T follicular helper cell (primary cell): ENCODE measurements at regions not wholly inside any gene's neighbourhood (a gene's known extent, or its start where the extent isn't known, plus 50 kb on each side); places are given as distances from the start of the nearest gene placed in this dataset.

Experiments
- DNase-seq: peaks from one replicate; pipeline ENCODE4 v3.0.0-alpha.2; 2020; ENCODE audit warnings: low read depth

DNA sequence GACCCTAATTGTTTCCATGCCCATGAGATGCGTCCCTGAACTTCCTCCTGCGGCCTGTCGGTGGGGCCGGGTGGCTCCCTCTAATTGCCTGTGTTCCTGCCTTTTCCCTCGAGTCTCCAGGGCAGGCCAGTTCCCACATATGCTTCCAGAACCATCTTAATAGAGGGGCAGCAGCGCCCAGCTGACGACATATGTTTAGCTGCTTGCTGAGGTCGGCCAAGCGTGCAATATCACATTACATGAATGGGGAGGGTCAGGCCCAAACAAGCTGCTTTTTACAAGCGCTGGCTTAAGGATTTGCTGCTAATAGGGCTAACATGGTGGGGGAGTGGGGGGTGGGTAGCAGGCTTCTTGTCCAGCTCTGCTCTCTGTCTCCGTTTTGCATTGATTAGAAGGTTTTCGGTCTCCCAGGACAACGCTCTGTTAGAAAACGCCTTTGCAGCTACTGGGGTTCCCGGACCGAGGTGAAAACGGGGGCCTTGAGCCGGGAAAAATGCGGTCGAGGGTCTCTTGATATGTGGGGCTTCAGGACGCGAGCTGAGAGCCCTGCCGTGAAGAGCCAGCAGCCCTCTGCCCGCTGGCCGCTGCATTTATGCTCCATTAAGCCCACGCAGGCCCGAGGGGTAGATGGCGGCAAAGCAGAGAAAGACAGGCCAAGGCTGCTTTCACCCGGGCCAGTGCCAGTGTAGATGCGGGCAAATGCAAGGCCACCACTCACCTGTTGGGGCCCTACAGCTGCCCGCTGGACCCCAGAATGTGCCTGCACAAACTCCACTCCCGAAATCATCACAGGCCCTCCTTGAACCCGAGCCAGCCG is 308.5 kb downstream of the BMP7 start:
- no peak for DNase-seq

DNA sequence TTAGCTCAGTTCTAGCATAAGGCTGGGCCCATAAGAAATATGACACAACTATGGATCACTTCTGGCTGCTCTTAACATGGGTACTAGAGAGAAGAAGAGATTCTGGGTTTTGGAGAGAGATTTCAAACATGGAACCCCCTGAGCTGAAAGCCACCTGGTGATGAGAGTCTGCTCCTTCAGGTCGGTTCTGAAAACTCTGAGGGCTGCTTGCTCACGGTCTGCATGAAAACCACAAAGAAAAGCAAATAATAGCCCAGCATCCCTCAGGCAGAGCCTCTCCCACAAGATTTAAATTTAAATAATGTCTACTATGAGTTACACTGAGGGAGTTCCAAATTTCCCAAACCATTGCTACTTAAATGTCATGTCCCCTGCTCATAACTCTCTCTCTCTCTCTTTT is 301.5 kb downstream of the BMP7 start:
- no peak for DNase-seq

- DNase-seq, result no peak
Observed at GRCh38 chr20:56967916-56968315, 298.5 kb downstream of the BMP7 start.

- no peak for DNase-seq
Observed at GRCh38 chr20:56968376-56969048, 297.9 kb downstream of the BMP7 start.

- DNase-seq, result no peak
Observed at GRCh38 chr20:56974499-56975250, 291.8 kb downstream of the BMP7 start.

- DNase-seq, result no peak
Observed at GRCh38 chr20:56975838-56976237, 290.6 kb downstream of the BMP7 start.

GRCh38 chr20:56976336-56976735 is 290.1 kb downstream of the BMP7 start:
- no peak for DNase-seq

- no peak for DNase-seq
Observed at GRCh38 chr20:56978475-56978874, 288.0 kb downstream of the BMP7 start.

- no peak for DNase-seq
Observed at GRCh38 chr20:56979125-56979524, 287.3 kb downstream of the BMP7 start.

DNA sequence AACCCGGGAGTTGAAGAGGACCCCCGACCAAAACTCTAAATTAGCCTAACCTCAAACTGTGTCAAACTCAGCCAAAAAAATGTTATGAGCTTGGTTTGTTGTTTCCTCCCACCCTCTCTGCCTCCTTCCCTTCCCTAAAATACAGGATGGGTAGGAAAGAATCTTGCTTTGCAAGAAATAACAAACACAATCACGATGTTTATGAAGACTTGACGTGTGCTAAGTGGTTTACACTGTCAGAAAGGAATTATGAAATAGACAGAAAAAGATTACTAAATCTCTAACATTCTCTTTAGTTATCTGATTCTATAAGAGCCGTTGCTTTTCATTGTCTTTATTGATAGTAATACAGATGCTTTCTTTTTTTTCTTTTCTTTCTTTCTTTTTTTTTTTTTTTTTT is 285.1 kb downstream of the BMP7 start:
- DNase-seq, result no peak

DNA sequence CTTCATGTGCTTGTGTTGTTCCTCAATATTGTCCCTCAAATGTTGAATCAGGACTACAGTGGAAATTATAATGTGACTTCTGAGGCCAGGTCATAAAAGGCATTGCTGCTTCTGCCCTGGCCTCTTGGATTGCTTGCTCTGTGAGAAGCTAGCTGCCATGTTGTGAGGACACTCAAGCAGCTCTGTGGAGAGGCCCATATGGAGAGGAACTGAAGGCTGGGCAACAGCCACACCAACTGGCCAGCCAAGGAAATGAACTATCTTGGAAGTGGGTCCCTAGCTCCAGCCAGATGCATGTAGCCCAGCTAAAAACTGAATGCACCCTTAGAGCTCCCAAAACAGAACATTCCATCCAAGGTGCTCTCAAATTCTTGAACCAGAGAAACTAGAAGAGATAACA is 282.6 kb downstream of the BMP7 start:
- DNase-seq, result no peak

DNA sequence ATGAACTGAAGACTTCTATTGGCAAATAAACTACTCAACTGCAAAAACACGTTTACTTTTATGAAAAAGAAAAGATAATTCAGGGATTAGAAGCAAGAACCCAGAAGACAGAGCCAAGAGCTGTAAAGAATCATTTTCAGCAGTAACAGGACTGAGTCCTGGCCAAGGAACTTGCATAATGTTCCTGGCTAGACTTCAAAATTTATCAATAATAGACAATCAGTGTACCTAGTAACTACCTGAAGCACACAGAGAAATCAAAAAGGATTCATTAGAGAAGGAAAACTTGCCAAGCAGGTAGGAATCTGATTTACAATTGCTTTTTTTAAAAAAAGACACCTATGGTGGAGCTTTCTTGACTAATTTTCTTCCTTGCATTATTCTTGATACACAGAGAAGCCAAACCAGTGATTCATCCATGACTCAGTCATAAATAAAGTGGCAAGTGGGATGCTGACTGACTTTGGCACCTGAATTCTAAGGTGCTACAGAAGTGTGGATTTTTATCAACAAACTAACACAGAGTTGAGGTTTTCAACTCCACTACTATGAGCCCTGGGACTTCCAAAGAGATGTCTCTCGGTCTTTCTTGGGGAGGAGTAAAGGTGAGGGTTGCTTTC is 281.3 kb downstream of the BMP7 start:
- DNase-seq, result no peak

GRCh38 chr20:56986476-56986875 is 280.0 kb downstream of the BMP7 start:
- no peak for DNase-seq

- no peak for DNase-seq
Observed at GRCh38 chr20:56986931-56987720, 279.3 kb downstream of the BMP7 start.

DNA sequence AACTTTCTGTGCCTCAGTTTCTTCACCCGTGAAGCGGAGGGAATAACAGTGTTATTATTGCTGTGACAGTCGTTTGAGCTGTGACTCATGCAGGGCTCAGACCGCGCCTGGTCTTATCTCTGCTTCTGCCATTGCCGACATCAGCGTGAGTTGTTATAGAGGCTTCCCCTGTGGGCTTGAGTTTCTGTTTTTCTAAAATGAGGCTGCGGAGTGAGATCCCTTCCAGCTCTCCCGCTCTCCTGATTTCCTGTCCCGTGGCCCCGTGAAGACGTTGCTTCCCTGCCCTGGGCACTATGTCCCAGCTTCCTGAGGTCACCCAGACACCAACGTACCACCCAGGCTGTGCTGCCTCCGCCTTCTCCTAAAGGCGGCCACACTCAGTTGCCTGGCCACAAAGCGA is 278.5 kb downstream of the BMP7 start:
- no peak for DNase-seq

GRCh38 chr20:56988446-56988845 is 278.0 kb downstream of the BMP7 start:
- no peak for DNase-seq

DNA sequence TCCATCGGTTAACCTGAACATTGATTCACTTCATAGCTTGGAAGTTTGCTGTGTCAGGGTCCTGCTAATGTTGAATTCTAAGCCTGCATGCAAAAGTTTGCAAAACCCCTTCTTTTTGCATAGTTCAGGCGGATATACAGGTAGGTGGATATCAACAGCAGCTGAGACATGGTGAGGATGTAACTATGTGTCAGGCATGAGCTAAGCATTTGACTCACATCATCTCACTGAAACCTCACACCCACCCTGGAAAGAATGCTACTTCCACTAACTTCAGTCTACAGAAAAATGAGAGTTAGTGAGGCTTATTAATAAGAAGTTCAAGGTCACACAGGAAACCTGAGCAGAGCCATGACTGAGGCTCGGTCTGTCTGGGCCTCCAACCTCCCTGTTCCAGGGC is 276.9 kb downstream of the BMP7 start:
- DNase-seq, result no peak

DNA sequence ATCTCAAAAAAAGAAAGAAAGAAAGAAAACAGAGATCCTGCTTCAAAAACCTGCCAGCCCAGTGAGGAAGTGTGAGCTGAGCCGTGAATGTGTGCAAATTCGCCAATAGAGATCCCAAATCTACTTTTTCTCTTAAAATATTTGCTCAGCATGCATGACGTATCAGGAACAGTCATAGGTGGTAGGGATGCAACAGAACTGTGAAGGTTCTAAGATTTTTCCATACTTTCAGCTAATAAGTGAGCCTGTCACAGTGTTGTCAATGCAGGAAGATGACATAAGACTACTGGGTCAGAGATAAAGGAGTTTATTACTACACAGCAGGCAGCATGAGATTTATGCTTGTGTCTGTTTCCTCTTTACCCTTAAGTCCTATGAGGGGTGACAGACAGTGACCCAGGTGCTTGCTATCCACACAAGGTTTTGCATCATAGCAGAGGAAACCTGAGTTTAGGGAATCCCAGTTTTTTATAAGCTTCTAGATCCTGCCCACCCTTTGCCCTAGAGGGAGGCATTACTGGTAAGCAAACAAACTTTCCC is 273.4 kb downstream of the BMP7 start:
- DNase-seq, result no peak

- no peak for DNase-seq
Observed at GRCh38 chr20:56994006-56994405, 272.4 kb downstream of the BMP7 start.

DNA sequence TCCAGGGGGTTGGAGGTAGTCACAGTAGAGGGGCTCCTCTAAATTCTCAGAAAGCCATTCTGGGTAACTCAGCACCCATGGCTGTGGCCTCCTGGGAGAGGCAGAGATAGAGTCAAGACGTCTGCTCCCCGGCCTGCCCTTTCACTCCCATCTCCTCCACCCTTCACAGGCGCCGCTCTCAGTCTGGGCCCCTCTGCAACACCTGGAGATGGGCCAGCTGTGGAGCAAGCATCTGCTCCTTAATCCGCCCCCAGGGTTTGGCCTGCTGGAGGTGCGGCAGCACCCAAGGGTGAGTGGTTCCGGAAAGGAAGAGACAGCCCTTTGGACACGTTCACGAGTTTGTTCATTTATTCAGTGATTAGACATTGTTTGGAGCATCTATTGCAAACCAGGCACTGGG is 271.3 kb downstream of the BMP7 start:
- DNase-seq, result no peak

DNA sequence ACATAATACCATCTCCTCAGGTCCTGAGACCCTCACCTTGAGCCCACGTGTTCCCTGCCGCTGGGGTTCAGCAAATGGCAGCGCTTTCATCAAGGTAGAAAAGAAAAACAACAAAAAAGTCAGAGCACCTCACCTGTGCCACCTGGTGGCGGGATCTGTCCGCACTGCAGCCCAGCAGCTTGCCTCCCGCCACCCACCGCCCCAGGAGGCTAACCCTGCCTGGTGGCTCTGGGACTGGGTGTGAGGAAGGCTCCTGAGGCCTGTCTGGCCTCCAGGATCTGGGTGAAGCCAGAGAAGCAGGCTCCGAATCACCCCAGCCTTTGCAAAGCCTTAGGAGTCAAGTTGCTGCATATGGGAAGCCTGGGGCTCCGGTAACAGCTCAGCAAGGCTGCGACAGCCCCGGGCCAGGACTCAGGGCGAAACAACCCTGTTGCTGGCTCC is 270.8 kb downstream of the BMP7 start:
- no peak for DNase-seq
